ENCODE measurements at regions not wholly inside any gene's neighbourhood (a gene's known extent, or its start where the extent isn't known, plus 50 kb on each side); places are given as distances from the start of the nearest gene placed in this dataset.

GRCh38 chr2:6617794-6618193, 247.9 kb downstream of the CMPK2 start:
- no peak for DNase-seq
- Mint-ChIP-seq H3K4me3 (ENCODE audit: unreplicated experiment) (no peak overlapping the region), H3K36me3 (ENCODE audit: unreplicated experiment) (peaks cover 10% of the 10 kb centered on the region), H3K9me3 (ENCODE audit: unreplicated experiment) (peaks cover 9% of the 10 kb centered on the region), H3K4me1 (ENCODE audit: low read depth, unreplicated experiment) (no peaks in the 10 kb centered on the region), H3K27me3 (ENCODE audit: unreplicated experiment) (no peaks in the 10 kb centered on the region), H3K27ac (ENCODE audit: unreplicated experiment) (no peak overlapping the region)
- no peak for TF ChIP-seq CTCF (IDR thresholded peaks at IDR 0.05; ENCODE audit: partially characterized antibody, unreplicated experiment)

- DNase-seq, result no peak
- no peak overlapping the region for H3K4me3 Mint-ChIP-seq (ENCODE audit: unreplicated experiment)
- H3K27me3 Mint-ChIP-seq (ENCODE audit: unreplicated experiment), result no peaks in the 10 kb centered on the region
- H3K4me1 Mint-ChIP-seq (ENCODE audit: low read depth, unreplicated experiment), result no peaks in the 10 kb centered on the region
- no peak overlapping the region for H3K27ac Mint-ChIP-seq (ENCODE audit: unreplicated experiment)
- peaks cover 7% of the 10 kb centered on the region for H3K9me3 Mint-ChIP-seq (ENCODE audit: unreplicated experiment)
- peaks cover 9% of the 10 kb centered on the region for H3K36me3 Mint-ChIP-seq (ENCODE audit: unreplicated experiment)
- TF ChIP-seq CTCF (IDR thresholded peaks at IDR 0.05; ENCODE audit: partially characterized antibody, unreplicated experiment), result no peak
Measured at GRCh38 chr2:6618201-6618600, 247.5 kb downstream of the CMPK2 start.

- Mint-ChIP-seq H3K27me3 (ENCODE audit: unreplicated experiment) (no peaks in the 10 kb centered on the region), H3K4me3 (ENCODE audit: unreplicated experiment) (no peak overlapping the region), H3K9me3 (ENCODE audit: unreplicated experiment) (peaks cover 3% of the 10 kb centered on the region), H3K4me1 (ENCODE audit: low read depth, unreplicated experiment) (no peaks in the 10 kb centered on the region), H3K36me3 (ENCODE audit: unreplicated experiment) (no peaks in the 10 kb centered on the region), H3K27ac (ENCODE audit: unreplicated experiment) (no peak overlapping the region)
- no peak for DNase-seq
- no peak for TF ChIP-seq CTCF (IDR thresholded peaks at IDR 0.05; ENCODE audit: partially characterized antibody, unreplicated experiment)
Measured at GRCh38 chr2:6623746-6624145, 242.0 kb downstream of the CMPK2 start.

GRCh38 chr2:6626401-6627012, 239.2 kb downstream of the CMPK2 start:
- Mint-ChIP-seq H3K9me3 (ENCODE audit: unreplicated experiment) (peaks cover 3% of the 10 kb centered on the region), H3K4me3 (ENCODE audit: unreplicated experiment) (no peak overlapping the region), H3K4me1 (ENCODE audit: low read depth, unreplicated experiment) (no peaks in the 10 kb centered on the region), H3K27ac (ENCODE audit: unreplicated experiment) (no peak overlapping the region), H3K27me3 (ENCODE audit: unreplicated experiment) (no peaks in the 10 kb centered on the region), H3K36me3 (ENCODE audit: unreplicated experiment) (no peaks in the 10 kb centered on the region)
- no peak for DNase-seq
- no peak for TF ChIP-seq CTCF (IDR thresholded peaks at IDR 0.05; ENCODE audit: partially characterized antibody, unreplicated experiment)

- H3K9me3 Mint-ChIP-seq (ENCODE audit: unreplicated experiment), result peaks cover 3% of the 10 kb centered on the region
- H3K4me3 Mint-ChIP-seq (ENCODE audit: unreplicated experiment), result no peak overlapping the region
- no peaks in the 10 kb centered on the region for H3K36me3 Mint-ChIP-seq (ENCODE audit: unreplicated experiment)
- no peaks in the 10 kb centered on the region for H3K4me1 Mint-ChIP-seq (ENCODE audit: low read depth, unreplicated experiment)
- no peaks in the 10 kb centered on the region for H3K27me3 Mint-ChIP-seq (ENCODE audit: unreplicated experiment)
- no peak for TF ChIP-seq CTCF (IDR thresholded peaks at IDR 0.05; ENCODE audit: partially characterized antibody, unreplicated experiment)
- DNase-seq, result no peak
- no peak overlapping the region for H3K27ac Mint-ChIP-seq (ENCODE audit: unreplicated experiment)
Measured at GRCh38 chr2:6627316-6627715, 238.4 kb downstream of the CMPK2 start.

Data from glutamatergic neuron (in vitro differentiated cells).